Kasumi-1 (cell line): ENCODE measurements at regions not wholly inside any gene's neighbourhood (a gene's known extent, or its start where the extent isn't known, plus 50 kb on each side); places are given as distances from the start of the nearest gene placed in this dataset.

Source experiments
- DNase-seq, 2 experiments: peaks; one replicate each; lab custom pipeline; 2025; lab: John Stamatoyannopoulos, UW

DNA sequence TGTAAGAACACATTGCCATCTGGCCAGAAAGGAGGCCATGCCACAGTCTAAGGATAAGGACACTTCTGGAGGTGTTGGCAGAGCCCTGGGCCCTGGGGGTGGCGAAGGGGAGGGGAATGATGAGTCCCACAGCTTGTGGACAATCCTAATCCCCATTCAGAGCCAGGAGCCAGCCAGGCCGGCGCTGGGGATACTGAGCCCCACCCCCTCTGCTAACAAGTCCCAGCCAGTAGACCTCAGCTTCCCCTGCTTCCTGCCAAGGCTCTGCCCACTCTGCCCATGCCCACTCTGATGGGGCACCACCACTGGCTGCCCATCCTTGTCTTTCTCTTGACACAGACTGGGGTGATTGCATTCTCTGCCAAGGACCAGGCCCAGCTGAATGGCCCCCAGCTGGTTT is 71.9 kb downstream of the NAV1 start:
- no peak for DNase-seq

DNA sequence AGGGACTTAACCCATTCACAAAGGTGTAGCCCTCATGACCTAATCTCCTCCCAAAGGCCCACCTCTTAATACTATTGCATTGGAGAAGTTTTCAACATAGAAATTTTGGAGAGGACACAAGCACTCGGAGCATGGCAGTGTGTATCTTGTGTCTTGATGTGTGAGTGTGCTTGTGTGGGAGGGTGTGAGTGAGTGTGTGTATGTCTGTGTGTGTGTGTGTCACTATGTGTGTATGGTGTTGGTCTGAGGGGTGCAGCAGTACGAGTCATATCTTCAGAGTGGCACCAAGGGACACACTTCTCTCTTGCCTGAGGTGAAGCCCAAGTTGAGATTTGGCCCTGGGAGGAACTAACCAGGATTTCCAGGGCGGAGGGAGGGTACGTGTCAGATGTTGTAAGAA is 73.7 kb downstream of the NAV1 start:
- DNase-seq = no peak

DNA sequence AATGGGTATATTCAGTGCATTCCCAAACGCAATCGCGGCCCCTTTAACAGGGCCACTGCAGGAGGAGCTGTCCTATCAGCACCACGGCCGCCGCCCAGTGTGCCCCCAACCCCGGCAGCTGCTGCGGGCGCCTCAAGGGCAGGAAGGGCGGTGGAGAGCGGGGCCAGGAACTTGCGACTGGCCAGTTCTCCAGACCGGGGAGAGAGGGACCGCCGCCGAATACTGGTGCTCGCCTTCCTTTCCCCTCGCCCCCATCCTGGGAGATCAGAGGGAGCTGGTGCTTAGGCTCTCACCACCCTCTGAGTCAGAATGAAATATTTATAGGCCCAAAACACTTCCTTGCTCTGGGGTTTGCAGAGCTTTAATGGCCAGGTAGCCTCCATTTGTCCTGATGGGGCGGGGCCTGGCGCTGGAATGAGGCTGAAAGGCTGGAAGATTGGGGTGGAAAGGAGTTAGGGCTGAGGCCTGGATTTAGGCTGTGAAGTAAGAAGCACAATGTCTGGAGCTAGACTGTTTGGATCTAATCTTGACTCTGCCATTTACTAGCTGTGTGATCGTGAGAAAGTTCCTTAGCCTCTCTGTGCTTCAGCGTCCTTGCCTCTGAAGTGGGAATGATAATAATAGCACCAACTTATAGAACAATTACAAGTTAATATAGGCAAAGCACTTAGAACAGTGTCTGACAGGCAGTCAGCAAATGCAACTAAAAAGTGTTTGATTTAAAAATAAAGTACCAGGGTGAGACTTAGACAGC is 75.5 kb downstream of the NAV1 start:
- peak in 1 of 2 experiments; percentile 8 for DNase-seq

DNA sequence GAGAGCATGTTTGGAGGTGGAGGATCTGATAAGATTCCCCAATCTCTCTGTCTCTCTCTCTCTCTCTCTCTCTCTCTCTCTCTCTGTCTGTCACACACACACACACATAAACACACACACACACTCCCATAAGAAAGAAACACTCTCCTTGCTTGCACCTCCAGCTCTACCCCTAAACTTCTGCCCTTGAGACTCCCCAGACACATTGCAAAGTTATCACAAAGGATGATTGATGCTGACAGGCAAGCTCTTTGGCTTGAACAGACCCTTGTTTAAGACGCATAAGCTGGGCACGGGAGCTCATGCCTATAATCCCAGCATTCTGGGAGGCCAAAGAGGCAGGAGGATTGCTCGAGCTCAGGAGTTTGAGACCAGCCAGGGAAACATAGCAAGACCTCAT is 78.2 kb downstream of the NAV1 start:
- no peak for DNase-seq

DNA sequence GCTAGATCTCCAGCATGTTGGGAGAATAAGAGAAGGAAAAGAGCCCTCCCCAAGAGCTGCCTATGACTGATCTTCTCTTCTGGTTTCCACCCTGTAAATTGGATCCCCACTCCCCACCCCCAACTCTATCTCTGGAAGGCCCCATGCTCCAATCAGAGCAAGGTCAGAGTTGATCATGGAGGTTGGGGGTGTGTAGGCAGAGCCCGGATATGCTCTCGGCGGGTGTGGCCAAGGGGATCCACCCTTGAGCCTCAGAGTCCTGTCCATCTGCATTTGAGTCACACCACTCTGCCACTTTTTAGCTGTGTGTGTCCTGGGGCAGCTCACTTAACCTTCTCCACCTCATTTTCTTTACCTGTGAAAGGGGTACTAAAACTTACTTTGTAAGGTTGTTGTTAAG is 79.5 kb downstream of the NAV1 start:
- DNase-seq = no peak

DNA sequence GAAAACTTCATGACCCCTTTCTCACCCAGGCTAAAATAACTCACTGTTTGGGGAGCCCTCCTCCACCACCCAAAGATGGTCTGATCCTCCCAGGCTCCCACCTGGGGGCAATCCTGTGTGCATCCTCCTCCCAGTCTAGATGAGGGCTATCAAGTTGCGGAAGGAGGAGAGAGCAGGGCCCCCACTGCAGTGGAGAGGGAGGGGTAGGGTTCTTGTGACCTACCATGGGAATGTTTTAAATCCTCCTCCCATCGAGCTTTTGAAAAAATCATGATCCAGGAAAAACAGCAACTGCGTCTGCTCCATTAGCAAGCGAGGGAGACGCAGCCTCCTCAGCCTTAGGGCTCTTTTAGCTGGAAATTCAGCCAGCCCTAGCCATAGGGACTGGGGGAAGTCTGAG is 80.0 kb downstream of the NAV1 start:
- no peak for DNase-seq

DNA sequence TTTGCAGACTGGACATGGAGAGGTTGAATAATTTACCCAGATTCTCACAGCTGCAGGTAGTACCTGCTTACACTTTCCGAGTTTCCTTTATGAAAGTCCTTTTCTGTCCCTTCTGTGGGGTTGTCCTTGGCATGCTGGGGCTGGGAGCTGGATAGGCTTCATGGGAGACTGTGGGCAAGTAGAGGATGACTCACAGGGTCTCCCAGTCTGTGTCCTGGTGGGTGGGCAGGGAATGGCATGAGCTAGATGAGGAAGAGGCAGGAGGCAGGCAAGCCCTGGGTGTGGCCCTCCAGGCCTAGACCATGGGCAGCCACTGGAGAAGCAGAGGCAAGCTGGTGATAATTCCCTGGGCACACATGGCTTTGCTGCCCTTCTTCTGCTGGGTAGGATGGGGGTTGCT is 80.6 kb downstream of the NAV1 start:
- DNase-seq = no peak

DNA sequence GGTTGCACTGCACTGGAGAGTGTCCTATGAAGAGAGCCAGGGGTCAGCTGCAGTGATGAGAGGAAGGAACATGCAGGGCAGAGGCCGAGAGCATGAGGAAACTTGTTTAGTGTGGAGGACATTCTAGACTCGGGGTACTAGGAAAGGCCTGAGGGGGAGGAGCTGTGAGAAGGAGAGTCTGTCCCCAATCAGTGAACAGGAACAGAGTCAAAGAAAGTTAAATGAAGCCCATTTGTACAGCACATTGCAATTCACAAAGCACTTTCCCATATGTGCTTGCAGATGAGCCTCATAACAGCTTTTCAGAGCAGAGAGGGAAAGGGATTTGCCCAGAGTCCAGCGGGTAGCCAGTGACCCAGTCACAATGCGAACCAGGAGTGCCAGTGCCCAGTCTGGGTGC is 83.4 kb downstream of the NAV1 start:
- DNase-seq = no peak

DNA sequence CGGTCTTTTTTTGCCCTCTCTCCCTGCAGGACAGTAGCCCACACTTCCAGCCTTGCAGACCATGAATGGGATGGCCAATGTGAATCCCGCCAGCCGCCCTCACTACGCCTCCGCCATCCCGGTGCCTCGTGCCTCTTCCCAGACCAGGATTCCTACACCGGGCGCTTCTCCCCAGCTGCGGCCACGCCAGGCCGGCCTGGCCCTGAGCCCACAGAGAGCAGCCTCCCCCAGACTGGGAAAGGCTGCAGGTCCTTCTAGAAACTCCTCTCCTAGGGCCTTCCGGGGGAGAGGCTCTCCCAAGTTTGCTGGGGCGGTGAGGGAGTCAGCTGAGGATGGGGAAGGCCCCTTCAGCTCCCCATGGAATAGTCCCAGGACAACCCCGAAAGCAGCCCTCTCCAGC is 83.9 kb downstream of the NAV1 start:
- no peak for DNase-seq

DNA sequence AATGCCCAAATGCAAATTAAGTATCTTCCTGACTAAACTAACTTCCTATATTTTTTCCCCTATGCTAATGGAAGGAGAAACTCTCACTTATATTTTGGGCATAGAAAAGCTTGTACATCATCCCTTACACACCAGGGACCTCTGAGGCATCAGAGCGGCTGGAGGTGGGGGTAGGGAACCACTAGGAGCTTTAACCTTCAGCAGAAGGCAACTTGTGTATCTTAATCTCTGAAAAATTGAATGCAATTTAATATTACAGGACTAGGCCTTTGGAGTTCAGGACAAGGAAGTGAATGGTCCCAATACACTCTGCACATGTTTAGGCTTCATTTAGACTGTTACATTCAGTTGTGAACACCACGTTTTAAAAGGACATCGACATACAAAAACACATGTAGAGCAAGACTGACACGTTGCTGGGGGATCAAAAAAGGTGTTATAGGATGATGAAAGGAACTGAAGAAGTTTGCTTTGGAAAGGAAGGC is 85.9 kb downstream of the NAV1 start:
- DNase-seq = no peak

DNA sequence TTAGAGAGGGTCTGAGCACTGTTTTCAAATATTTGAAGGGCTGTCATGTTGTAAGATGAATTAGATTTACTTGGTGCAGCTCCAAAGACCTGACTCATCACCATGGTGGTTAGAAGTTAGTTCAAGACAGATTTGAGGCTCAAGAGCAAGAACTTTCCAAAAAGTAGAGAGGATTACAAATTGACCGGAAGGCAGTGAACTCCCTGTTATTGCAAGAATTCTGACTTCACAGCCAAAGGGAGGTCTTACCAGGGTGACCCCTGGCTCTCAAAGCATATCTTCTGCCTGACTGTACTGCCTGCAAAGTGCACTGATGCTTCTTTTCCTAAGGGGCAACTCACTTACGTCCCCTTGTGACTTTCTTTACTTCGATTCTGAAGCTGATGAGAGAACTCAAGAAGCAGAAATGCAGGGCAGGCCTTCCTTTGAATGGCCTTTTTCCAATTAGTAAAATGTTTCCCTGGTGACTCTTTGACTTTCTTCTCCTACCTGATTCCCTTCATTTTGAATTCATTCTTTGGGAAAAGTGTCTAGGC is 86.4 kb downstream of the NAV1 start:
- no peak for DNase-seq

DNA sequence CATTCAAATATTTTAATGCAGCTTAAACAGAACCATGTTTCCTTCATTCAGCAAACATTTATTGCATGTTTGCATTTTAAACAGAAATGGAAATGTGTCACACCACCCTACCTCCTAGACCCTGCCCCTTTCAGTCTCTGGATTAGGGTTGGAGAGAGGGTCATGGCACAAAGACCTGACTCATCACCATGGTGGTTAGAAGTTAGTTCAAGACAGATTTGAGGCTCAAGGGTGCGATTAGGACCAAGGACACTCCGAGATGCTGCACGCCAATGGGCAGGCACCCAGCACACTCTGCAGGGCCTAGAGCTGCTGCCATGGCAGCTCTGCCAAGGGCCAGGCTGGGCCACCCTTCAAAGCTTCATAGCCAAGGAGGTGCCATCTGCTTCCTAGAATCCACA is 86.9 kb downstream of the NAV1 start:
- DNase-seq = no peak

DNA sequence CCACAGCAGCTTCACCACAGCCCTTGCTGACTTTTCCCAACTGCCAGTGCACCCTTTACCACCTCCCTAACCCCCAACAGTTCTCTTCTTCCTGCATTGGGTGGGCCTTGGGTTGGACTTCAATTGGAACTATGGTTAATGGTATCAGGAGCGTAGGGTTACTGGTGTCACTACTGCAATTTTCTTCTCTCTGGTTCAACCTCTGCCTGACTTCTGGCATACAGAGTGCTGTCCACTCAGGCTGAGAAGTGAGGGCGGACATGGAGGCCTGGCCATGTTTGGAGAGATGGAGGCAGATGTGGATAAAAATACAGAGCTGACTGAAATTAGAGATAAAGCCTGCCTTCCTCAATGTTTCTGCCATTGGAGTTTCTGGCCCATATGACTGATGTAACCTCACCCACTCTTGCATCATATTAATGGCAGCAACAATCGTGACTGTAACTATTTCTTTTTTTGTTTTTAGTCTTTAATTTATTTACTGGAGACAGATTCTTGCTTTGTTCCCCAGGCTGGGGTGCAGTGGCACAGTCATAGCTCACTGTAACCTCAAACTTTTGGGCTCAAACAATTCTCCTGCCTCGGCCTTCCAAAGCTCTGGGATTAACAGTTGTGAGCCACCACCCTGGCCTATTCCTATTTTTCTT is 87.8 kb downstream of the NAV1 start:
- DNase-seq = no peak

DNA sequence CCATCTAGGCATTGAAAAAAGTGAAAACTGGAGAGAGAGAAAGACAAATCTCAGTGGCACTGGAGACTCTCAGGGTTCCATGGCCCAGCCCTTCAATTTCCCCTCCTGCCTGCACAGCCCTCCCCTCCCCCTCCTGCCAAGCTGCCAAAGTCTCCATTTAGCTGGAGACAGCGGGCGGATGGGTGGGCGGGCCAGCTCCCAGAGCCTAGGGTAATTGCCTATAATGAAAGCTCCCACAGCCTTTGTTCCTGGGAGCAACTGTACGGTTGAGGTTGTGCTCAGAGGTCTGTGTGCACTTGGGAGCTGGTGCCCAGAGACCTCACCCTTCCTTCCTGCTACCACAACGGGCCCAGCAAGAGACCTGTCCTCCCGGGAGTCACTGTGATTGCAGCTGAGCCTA is 89.6 kb downstream of the NAV1 start:
- DNase-seq = no peak

DNA sequence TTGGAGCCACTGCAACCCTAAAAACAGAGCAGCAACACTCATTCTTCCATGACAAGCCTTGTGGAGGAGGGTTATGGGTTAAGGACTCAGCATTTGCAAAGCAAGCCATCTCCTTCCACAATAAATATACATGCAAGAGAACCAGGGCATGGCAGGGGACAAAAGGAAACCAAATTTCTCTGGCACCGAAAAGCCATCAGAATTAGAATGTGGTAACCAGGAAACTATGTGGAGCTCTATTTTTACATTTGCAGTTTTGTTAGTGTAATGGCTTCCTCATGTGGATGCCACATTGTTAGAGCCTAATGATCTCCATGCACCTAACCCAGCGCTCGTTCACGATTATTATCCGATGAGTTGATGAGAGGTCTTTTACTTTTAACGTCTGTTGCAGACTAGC is 91.7 kb downstream of the NAV1 start:
- no peak for DNase-seq

DNA sequence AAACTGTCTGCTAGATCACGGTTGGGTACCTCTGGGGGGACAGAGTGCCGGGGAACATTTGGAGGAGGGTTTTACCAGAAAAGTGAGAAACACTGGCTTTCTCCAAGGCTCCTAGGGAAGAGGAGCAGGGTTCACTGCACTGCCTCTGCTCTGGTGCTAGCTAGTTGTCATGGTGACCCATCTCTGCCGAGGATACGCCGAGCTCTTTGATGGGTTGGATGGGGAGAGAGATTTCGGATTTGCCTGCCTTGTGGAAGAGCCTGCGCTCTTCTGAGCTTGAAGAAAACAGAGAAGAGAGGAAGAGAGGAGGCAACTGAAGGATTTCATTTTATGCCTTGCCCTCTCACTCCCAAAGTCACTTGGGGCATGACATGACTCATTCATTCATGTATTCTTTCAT is 92.1 kb downstream of the NAV1 start:
- DNase-seq = no peak

DNA sequence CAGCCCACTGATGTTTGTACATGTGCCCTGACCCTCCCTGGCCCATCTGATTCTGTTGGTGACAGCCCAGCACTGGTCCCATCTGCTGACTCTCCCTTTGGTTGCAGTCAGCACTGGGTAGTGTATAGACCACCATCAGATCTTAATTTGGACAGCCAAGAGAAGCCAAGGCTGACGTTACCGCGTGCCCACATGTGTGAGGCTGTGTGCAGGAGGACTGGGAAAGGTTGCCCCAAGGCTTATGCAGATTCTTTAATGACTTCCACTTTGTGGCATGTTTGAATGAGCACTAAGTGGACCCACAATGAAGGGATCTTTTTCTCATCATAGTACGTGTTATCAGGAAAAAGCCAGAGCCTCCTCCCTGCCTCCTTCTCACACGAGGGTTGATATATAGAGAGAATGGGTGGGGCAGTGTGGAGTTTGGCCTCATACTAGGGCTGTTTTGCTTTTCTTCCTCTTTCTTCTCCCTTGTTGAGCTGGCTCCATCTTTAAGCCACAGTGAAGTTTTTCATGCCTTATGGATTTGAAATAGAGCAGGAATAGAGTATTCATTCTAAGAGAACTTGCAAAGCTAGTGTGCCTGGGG is 93.5 kb downstream of the NAV1 start:
- no peak for DNase-seq

DNA sequence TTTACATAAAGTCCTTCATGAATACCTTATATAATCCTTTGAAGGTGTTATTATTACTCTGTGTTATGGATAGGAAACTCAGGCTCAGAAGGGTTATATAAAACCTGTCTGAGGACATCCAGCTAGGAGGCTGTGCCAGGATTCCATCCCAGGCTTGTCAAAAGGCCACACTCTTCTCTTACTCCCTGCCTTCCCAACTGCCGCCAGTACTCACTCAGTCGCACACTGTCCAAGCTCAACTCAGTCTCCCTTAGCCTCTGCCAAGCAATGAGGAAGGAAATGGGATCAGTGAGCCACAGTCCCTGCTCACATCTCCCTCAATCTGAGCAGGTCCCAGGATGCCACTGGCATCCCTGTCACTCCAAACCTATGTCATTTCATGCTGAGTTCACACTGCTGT is 94.4 kb downstream of the NAV1 start:
- DNase-seq = no peak

DNA sequence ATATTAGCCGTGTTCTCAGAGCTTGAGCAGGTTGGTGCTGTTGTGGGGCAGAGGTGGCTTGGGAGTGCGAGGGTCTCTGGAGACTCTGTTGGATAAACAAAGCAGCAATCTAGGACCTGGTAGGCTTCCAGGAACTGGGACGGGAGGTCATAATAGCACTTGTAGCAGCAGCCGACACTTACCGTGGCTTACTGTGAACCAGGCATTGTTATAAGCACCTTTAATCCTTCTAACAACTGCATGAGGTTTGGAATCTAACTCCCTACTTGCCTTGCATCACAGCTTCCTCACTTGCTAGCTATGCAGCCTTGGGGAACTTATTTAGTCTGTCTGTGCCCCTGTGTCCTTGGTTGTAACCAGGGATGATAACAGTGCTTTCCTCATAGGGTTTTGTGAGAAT is 94.9 kb downstream of the NAV1 start:
- no peak for DNase-seq

DNA sequence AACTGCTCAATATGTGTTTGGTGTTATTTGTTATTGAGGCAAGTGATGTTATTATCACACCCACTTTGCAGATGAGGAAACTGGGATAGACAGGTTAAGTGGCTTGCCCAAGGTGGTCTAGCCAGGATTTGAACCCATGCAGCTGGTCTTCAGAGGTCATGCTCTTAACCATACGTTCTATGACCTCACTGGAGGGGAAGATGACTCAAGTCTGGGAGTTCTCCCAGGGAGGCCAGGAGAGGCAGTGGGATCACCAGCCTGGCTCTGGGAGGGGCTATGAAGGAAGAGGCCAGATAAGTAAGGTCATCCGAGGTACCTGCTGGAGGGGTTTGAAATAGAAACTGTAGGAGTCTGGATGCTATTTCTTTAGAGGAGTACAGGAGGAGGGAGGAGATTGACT is 95.3 kb downstream of the NAV1 start:
- no peak for DNase-seq

DNA sequence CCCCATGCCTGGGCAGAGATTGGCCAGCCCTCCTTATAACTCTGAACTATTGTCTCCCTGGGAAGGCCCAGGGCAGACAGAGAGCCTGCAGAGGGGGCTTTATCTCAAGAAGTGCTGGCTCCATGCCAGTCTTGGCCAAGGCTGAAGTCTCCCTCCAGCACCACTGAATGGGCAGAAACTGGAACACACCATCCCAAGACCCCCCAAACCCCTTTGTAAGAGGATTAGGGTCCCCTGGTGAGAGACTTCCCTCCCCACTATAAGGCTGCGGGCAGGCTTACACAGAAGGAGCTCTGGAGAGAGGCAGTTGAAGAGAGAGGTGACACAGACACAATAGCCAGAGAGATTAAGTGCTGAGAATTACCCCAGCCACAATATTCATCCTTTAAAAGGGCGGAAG is 97.2 kb downstream of the NAV1 start:
- DNase-seq = no peak

DNA sequence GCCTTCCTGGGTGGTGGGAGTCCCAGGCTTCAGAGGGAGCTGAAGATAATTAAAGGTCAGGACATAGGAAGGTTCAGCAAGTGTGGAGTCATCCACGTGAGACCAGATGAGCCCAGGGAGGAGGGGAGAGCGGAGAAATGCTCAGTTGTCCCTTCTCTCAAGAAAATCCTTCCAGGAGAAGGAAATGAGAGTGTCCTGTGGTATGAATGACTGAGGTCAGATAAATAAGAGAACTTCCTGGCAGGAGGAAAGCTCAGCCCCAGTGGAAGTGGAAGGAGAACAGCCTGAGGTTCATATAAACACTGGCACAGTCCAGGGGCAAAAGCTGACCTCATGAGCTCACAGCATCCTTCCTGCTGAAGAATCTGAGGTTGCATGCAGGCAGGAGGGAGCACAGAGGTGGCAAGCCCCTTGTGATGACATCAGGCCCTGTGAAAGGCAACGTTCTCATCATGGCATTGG is 97.6 kb downstream of the NAV1 start:
- no peak for DNase-seq
